Mesendoderm (in vitro differentiated cells): ENCODE measurements at regions not wholly inside any gene's neighbourhood (a gene's known extent, or its start where the extent isn't known, plus 50 kb on each side); places are given as distances from the start of the nearest gene placed in this dataset.

Source experiments
- DNase-seq: peaks from one replicate; pipeline ENCODE4 v3.0.0; 2013
- H2AK5ac ChIP-seq: 2 replicates; pipeline ENCODE4 v1.6.1; 2013; ENCODE audit warnings: low read length, inconsistent platforms
- H2BK120ac ChIP-seq: 2 replicates; pipeline ENCODE4 v1.6.1; 2013; ENCODE audit warnings: low read depth, mild to moderate bottlenecking, low read length, moderate library complexity, mixed read lengths
- H2BK15ac ChIP-seq: replicated peaks from 2 replicates; pipeline ENCODE4 v1.6.1; 2013; ENCODE audit warnings: low read depth, mild to moderate bottlenecking, moderate library complexity
- H2BK5ac ChIP-seq: 2 replicates; pipeline ENCODE4 v1.6.1; 2013; ENCODE audit warnings: low read length, inconsistent platforms
- H3K18ac ChIP-seq: 2 replicates; pipeline ENCODE4 v1.6.1; 2013; ENCODE audit warnings: mild to moderate bottlenecking, low read length, mixed read lengths
- H3K23ac ChIP-seq: one replicate; pipeline ENCODE4 v1.6.1; 2013; ENCODE audit warnings: low read length
- H3K27ac ChIP-seq: 2 replicates; pipeline ENCODE4 v1.5.1; 2013; ENCODE audit warnings: low read depth, mild to moderate bottlenecking, inconsistent platforms, low read length, moderate library complexity
- H3K27me3 ChIP-seq: 2 replicates; pipeline ENCODE4 v1.6.1; 2013; ENCODE audit warnings: low read length, control low read depth, mild to moderate bottlenecking, inconsistent platforms; ENCODE audit not compliant: insufficient read depth, poor library complexity
- H3K36me3 ChIP-seq: 2 replicates; pipeline ENCODE4 v1.6.1; 2013; ENCODE audit warnings: low read length, inconsistent platforms; ENCODE audit not compliant: control insufficient read depth, insufficient read depth
- H3K4ac ChIP-seq: one replicate; pipeline ENCODE4 v1.6.1; 2013; ENCODE audit warnings: low read depth, mild to moderate bottlenecking, low read length, moderate library complexity
- H3K4me1 ChIP-seq: 2 replicates; pipeline ENCODE4 v1.6.1; 2013; ENCODE audit warnings: low read depth, low read length, inconsistent platforms; ENCODE audit not compliant: control insufficient read depth
- H3K4me2 ChIP-seq: 2 replicates; pipeline ENCODE4 v1.6.1; 2013; ENCODE audit warnings: low read length
- H3K4me3 ChIP-seq: 2 replicates; pipeline ENCODE4 v1.5.1; 2013; ENCODE audit warnings: mild to moderate bottlenecking, low read length
- H3K56ac ChIP-seq: one replicate; pipeline ENCODE4 v1.6.1; 2013; ENCODE audit warnings: low read length
- H3K79me1 ChIP-seq: 2 replicates; pipeline ENCODE4 v1.6.1; 2013; ENCODE audit warnings: low read length, inconsistent platforms
- H3K79me2 ChIP-seq: 2 replicates; pipeline ENCODE4 v1.6.1; 2013; ENCODE audit warnings: mild to moderate bottlenecking, low read length; ENCODE audit not compliant: control insufficient read depth, insufficient read depth
- H3K9ac ChIP-seq: 2 replicates; pipeline ENCODE4 v1.6.1; 2013; ENCODE audit warnings: low read length, inconsistent platforms
- H4K5ac ChIP-seq: one replicate; pipeline ENCODE4 v1.6.1; 2013; ENCODE audit warnings: low read length
- H4K8ac ChIP-seq: one replicate; pipeline ENCODE4 v1.6.1; 2013; ENCODE audit warnings: low read depth, mild to moderate bottlenecking, control low read depth, low read length, moderate library complexity
- WGBS: extraction: QIAGEN DNeasy Blood & Tissue Kit; methylation state at CpG from one replicate; pipeline ENCODE4 v1.1.7; 2013; ENCODE audit warnings: low lambda C conversion rate, missing lambda C conversion rate; ENCODE audit not compliant: insufficient coverage; ENCODE audit errors: extremely low coverage; 5-methylcytosine and 5-hydroxymethylcytosine counted together

GRCh38 chr10:60604342-60604741 lies 173.9 kb upstream of the CDK1 start:
- no peak overlapping the region for H3K27ac ChIP-seq
- H3K56ac ChIP-seq: no peak overlapping the region
- H2BK120ac ChIP-seq: no peak overlapping the region
- no peak overlapping the region for H4K5ac ChIP-seq
- no peaks in the 10 kb centered on the region for H3K4me1 ChIP-seq
- H4K8ac ChIP-seq: no peak overlapping the region
- no peaks in the 10 kb centered on the region for H3K79me2 ChIP-seq
- H3K9ac ChIP-seq: no peak overlapping the region
- no peak overlapping the region for H3K4me2 ChIP-seq
- no peak overlapping the region for H3K4ac ChIP-seq
- H3K4me3 ChIP-seq: no peak overlapping the region
- H3K18ac ChIP-seq: no peak overlapping the region
- H3K23ac ChIP-seq: no peak overlapping the region
- H3K36me3 ChIP-seq: no peaks in the 10 kb centered on the region
- H3K27me3 ChIP-seq: no peaks in the 10 kb centered on the region
- H2BK5ac ChIP-seq: no peak overlapping the region
- no CpG with 5 or more reads among the region's 1 CpG for WGBS
- no peak for DNase-seq
- H2BK15ac ChIP-seq: no peak overlapping the region
- no peaks in the 10 kb centered on the region for H3K79me1 ChIP-seq
- no peak overlapping the region for H2AK5ac ChIP-seq

GRCh38 chr10:60597513-60597912 lies 180.8 kb upstream of the CDK1 start:
- H4K8ac ChIP-seq: no peak overlapping the region
- H3K27ac ChIP-seq: no peak overlapping the region
- H4K5ac ChIP-seq: no peak overlapping the region
- H2AK5ac ChIP-seq: no peak overlapping the region
- H3K4me3 ChIP-seq: no peak overlapping the region
- no peak overlapping the region for H3K56ac ChIP-seq
- H3K36me3 ChIP-seq: no peaks in the 10 kb centered on the region
- H3K27me3 ChIP-seq: no peaks in the 10 kb centered on the region
- no peaks in the 10 kb centered on the region for H3K79me1 ChIP-seq
- no peak overlapping the region for H3K18ac ChIP-seq
- no peak overlapping the region for H2BK120ac ChIP-seq
- H3K79me2 ChIP-seq: no peaks in the 10 kb centered on the region
- no peak overlapping the region for H3K4me2 ChIP-seq
- no peak overlapping the region for H2BK15ac ChIP-seq
- no peak overlapping the region for H3K4ac ChIP-seq
- no peaks in the 10 kb centered on the region for H3K4me1 ChIP-seq
- H3K23ac ChIP-seq: no peak overlapping the region
- DNase-seq: no peak
- no peak overlapping the region for H3K9ac ChIP-seq
- no CpG with 5 or more reads among the region's 1 CpG for WGBS
- H2BK5ac ChIP-seq: no peak overlapping the region

GRCh38 chr10:60595852-60596251 lies 182.4 kb upstream of the CDK1 start:
- no peak overlapping the region for H2BK120ac ChIP-seq
- no CpG with 5 or more reads among the region's 3 CpGs for WGBS
- DNase-seq: no peak
- no peak overlapping the region for H3K56ac ChIP-seq
- no peaks in the 10 kb centered on the region for H3K36me3 ChIP-seq
- H4K8ac ChIP-seq: no peak overlapping the region
- H3K9ac ChIP-seq: no peak overlapping the region
- H4K5ac ChIP-seq: no peak overlapping the region
- H3K18ac ChIP-seq: no peak overlapping the region
- H3K4me3 ChIP-seq: no peak overlapping the region
- no peak overlapping the region for H3K27ac ChIP-seq
- no peak overlapping the region for H3K23ac ChIP-seq
- no peak overlapping the region for H3K4me2 ChIP-seq
- no peaks in the 10 kb centered on the region for H3K79me2 ChIP-seq
- no peak overlapping the region for H2BK5ac ChIP-seq
- no peaks in the 10 kb centered on the region for H3K4me1 ChIP-seq
- no peak overlapping the region for H2BK15ac ChIP-seq
- H2AK5ac ChIP-seq: no peak overlapping the region
- no peaks in the 10 kb centered on the region for H3K79me1 ChIP-seq
- H3K4ac ChIP-seq: no peak overlapping the region
- H3K27me3 ChIP-seq: no peaks in the 10 kb centered on the region

- Histone ChIP-seq H2AK5ac (no peak overlapping the region), H3K79me1 (no peaks in the 10 kb centered on the region), H3K4me2 (no peak overlapping the region), H3K27me3 (no peaks in the 10 kb centered on the region), H2BK5ac (no peak overlapping the region), H3K4ac (no peak overlapping the region), H4K8ac (no peak overlapping the region), H3K4me3 (no peak overlapping the region), H3K9ac (no peak overlapping the region), H4K5ac (no peak overlapping the region), H3K36me3 (no peaks in the 10 kb centered on the region), H3K56ac (no peak overlapping the region), H3K4me1 (no peaks in the 10 kb centered on the region), H3K23ac (no peak overlapping the region), H2BK15ac (no peak overlapping the region), H3K18ac (no peak overlapping the region), H3K27ac (no peak overlapping the region), H3K79me2 (no peaks in the 10 kb centered on the region), H2BK120ac (no peak overlapping the region)
- DNase-seq: peak; percentile 74
- no CpG with 5 or more reads among the region's 1 CpG for WGBS
These were observed 183.7 kb upstream of the CDK1 start for GRCh38 chr10:60594476-60595051.

GRCh38 chr10:60591119-60591518 lies 187.2 kb upstream of the CDK1 start:
- Histone ChIP-seq H4K8ac (no peak overlapping the region), H3K4ac (no peak overlapping the region), H3K56ac (no peak overlapping the region), H3K23ac (no peak overlapping the region), H2BK15ac (no peak overlapping the region), H3K79me2 (no peaks in the 10 kb centered on the region), H3K79me1 (no peaks in the 10 kb centered on the region), H3K9ac (no peak overlapping the region), H3K4me3 (no peak overlapping the region), H3K36me3 (no peaks in the 10 kb centered on the region), H3K18ac (no peak overlapping the region), H2BK5ac (no peak overlapping the region), H3K4me2 (no peak overlapping the region), H4K5ac (no peak overlapping the region), H2AK5ac (no peak overlapping the region), H2BK120ac (no peak overlapping the region), H3K4me1 (no peaks in the 10 kb centered on the region), H3K27ac (no peak overlapping the region), H3K27me3 (no peaks in the 10 kb centered on the region)
- DNase-seq: no peak
- 100% methylated on average over 1 of the region's 2 CpGs for WGBS

- no peak overlapping the region for H3K4me2 ChIP-seq
- no peak overlapping the region for H3K9ac ChIP-seq
- H2AK5ac ChIP-seq: no peak overlapping the region
- H2BK15ac ChIP-seq: no peak overlapping the region
- H3K27ac ChIP-seq: no peak overlapping the region
- no peak overlapping the region for H3K4ac ChIP-seq
- H4K8ac ChIP-seq: no peak overlapping the region
- H3K79me2 ChIP-seq: no peaks in the 10 kb centered on the region
- no CpG with 5 or more reads among the region's 2 CpGs for WGBS
- no peak overlapping the region for H2BK5ac ChIP-seq
- H3K23ac ChIP-seq: no peak overlapping the region
- H4K5ac ChIP-seq: no peak overlapping the region
- no peaks in the 10 kb centered on the region for H3K79me1 ChIP-seq
- no peak overlapping the region for H3K4me3 ChIP-seq
- DNase-seq: peak; percentile 19
- H3K27me3 ChIP-seq: no peaks in the 10 kb centered on the region
- no peaks in the 10 kb centered on the region for H3K4me1 ChIP-seq
- H3K18ac ChIP-seq: no peak overlapping the region
- H2BK120ac ChIP-seq: no peak overlapping the region
- no peak overlapping the region for H3K56ac ChIP-seq
- H3K36me3 ChIP-seq: no peaks in the 10 kb centered on the region
These were observed 188.9 kb upstream of the CDK1 start for GRCh38 chr10:60589376-60589775.
